ENCODE measurements at regions not wholly inside any gene's neighbourhood (a gene's known extent, or its start where the extent isn't known, plus 50 kb on each side); places are given as distances from the start of the nearest gene placed in this dataset.

- no peak for DNase-seq (ENCODE audit: low read depth, low spot score)
Observed at GRCh38 chr6:139868576-139868975, 494.1 kb upstream of the CITED2 start.

GRCh38 chr6:139863964-139864363 is 489.5 kb upstream of the CITED2 start:
- no peak for DNase-seq (ENCODE audit: low read depth, low spot score)

- no peak for DNase-seq (ENCODE audit: low read depth, low spot score)
Observed at GRCh38 chr6:139863346-139863745, 488.9 kb upstream of the CITED2 start.

GRCh38 chr6:139862311-139862710 is 487.9 kb upstream of the CITED2 start:
- no peak for DNase-seq (ENCODE audit: low read depth, low spot score)

- no peak for DNase-seq (ENCODE audit: low read depth, low spot score)
Observed at GRCh38 chr6:139860203-139860602, 485.8 kb upstream of the CITED2 start.

- DNase-seq (ENCODE audit: low read depth, low spot score), result no peak
Observed at GRCh38 chr6:139858429-139858828, 484.0 kb upstream of the CITED2 start.

- DNase-seq (ENCODE audit: low read depth, low spot score), result no peak
Observed at GRCh38 chr6:139857143-139857542, 482.7 kb upstream of the CITED2 start.

- no peak for DNase-seq (ENCODE audit: low read depth, low spot score)
Observed at GRCh38 chr6:139856562-139856961, 482.1 kb upstream of the CITED2 start.

GRCh38 chr6:139855671-139856311 is 481.3 kb upstream of the CITED2 start:
- DNase-seq (ENCODE audit: low read depth, low spot score), result peak; percentile 11

GRCh38 chr6:139853302-139853992 is 479.0 kb upstream of the CITED2 start:
- DNase-seq (ENCODE audit: low read depth, low spot score), result no peak

- peak; percentile 40 for DNase-seq (ENCODE audit: low read depth, low spot score)
Observed at GRCh38 chr6:139852488-139853140, 478.2 kb upstream of the CITED2 start.

- DNase-seq (ENCODE audit: low read depth, low spot score), result peak; percentile 33
Observed at GRCh38 chr6:139852067-139852466, 477.6 kb upstream of the CITED2 start.

GRCh38 chr6:139851206-139851605 is 476.8 kb upstream of the CITED2 start:
- no peak for DNase-seq (ENCODE audit: low read depth, low spot score)

GRCh38 chr6:139850512-139850911 is 476.1 kb upstream of the CITED2 start:
- no peak for DNase-seq (ENCODE audit: low read depth, low spot score)

- DNase-seq (ENCODE audit: low read depth, low spot score), result no peak
Observed at GRCh38 chr6:139847457-139847813, 473.0 kb upstream of the CITED2 start.

- DNase-seq (ENCODE audit: low read depth, low spot score), result peak; percentile 62
Observed at GRCh38 chr6:139846538-139847456, 472.3 kb upstream of the CITED2 start.

GRCh38 chr6:139844907-139845306 is 470.5 kb upstream of the CITED2 start:
- no peak for DNase-seq (ENCODE audit: low read depth, low spot score)

- no peak for DNase-seq (ENCODE audit: low read depth, low spot score)
Observed at GRCh38 chr6:139841794-139842215, 467.4 kb upstream of the CITED2 start.

- no peak for DNase-seq (ENCODE audit: low read depth, low spot score)
Observed at GRCh38 chr6:139839506-139840156, 465.2 kb upstream of the CITED2 start.

GRCh38 chr6:139834232-139834631 is 459.8 kb upstream of the CITED2 start:
- DNase-seq (ENCODE audit: low read depth, low spot score), result no peak

- no peak for DNase-seq (ENCODE audit: low read depth, low spot score)
Observed at GRCh38 chr6:139833592-139833991, 459.1 kb upstream of the CITED2 start.

Measured in ELF-1 (cell line).